NT2/D1 (cell line): ENCODE measurements at regions not wholly inside any gene's neighbourhood (a gene's known extent, or its start where the extent isn't known, plus 50 kb on each side); places are given as distances from the start of the nearest gene placed in this dataset.

Source experiments
- YY1 ChIP-seq: IDR thresholded peaks from 2 replicates; pipeline ENCODE4 v1.6.1; 2011; ENCODE audit not compliant: insufficient read length, insufficient read depth
- ZNF274 ChIP-seq: IDR thresholded peaks from 2 replicates; pipeline ENCODE4 v1.6.1; 2011; ENCODE audit warnings: mild to moderate bottlenecking, low read depth, low read length

DNA sequence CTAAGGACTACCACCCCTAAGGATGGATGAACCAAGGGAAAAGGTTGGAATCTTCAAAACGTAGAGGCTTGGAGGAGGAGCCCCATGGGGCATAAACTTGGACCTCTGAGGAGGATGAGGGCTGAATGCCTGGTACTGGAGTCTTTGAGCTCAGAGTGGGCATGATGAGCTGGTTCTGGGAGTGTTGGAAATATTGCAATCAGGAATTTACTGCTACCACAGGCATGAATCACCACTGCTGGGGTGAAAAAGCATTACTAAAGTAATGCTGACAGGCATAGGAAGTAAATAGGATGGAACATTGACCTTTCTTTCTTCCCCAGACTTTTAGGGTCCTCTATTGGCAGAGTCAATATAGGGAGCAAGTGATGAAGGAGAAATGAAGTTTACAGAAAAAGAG lies 105.8 kb upstream of the RPS6KA3 start:
- TF ChIP-seq YY1 (no peak), ZNF274 (no peak)
